Colonic mucosa (tissue), 4 donors: ENCODE measurements at regions not wholly inside any gene's neighbourhood (a gene's known extent, or its start where the extent isn't known, plus 50 kb on each side); places are given as distances from the start of the nearest gene placed in this dataset.

ENCODE experiments used
- DNase-seq: peaks from one replicate; pipeline ENCODE4 v3.0.0-alpha.2; 2020
- H3K27ac ChIP-seq: fragments of 200-600 bp; one replicate; pipeline ENCODE4 v1.8.0; 2021
- H3K27me3 ChIP-seq: fragments of 200-600 bp; one replicate; pipeline ENCODE4 v1.8.0; 2021
- H3K36me3 ChIP-seq: fragments of 200-600 bp; one replicate; pipeline ENCODE4 v1.8.0; 2021
- H3K4me1 ChIP-seq: fragments of 200-600 bp; one replicate; pipeline ENCODE4 v1.8.0; 2021; ENCODE audit warnings: mild to moderate bottlenecking
- H3K4me3 ChIP-seq: fragments of 200-600 bp; one replicate; pipeline ENCODE4 v1.8.0; 2021
- H3K9ac ChIP-seq, 2 donors: one replicate each; pipeline ENCODE4 v1.7.0; 2013; ENCODE audit warnings: control low read depth in 2 of 2, low read depth in 2 of 2, low read length in 2 of 2
- H3K9me3 ChIP-seq: fragments of 200-600 bp; one replicate; pipeline ENCODE4 v1.8.0; 2021
- CTCF ChIP-seq: fragments of 200-600 bp; IDR thresholded peaks from one replicate; pipeline ENCODE4 v1.8.0; 2022; ENCODE audit warnings: antibody characterized with exemption, mild to moderate bottlenecking
- intact Hi-C: fragments of 100-400 bp; cut with DNase I; formaldehyde crosslinking; loops from one replicate; pipeline ENCODE4 v1.14.1; 2022
- donor health status: healthy.
- donor health status: DM: no; HTN: no; CAD: no.
- donor health status: DM: no; HTN: no; CAD: no.

DNA sequence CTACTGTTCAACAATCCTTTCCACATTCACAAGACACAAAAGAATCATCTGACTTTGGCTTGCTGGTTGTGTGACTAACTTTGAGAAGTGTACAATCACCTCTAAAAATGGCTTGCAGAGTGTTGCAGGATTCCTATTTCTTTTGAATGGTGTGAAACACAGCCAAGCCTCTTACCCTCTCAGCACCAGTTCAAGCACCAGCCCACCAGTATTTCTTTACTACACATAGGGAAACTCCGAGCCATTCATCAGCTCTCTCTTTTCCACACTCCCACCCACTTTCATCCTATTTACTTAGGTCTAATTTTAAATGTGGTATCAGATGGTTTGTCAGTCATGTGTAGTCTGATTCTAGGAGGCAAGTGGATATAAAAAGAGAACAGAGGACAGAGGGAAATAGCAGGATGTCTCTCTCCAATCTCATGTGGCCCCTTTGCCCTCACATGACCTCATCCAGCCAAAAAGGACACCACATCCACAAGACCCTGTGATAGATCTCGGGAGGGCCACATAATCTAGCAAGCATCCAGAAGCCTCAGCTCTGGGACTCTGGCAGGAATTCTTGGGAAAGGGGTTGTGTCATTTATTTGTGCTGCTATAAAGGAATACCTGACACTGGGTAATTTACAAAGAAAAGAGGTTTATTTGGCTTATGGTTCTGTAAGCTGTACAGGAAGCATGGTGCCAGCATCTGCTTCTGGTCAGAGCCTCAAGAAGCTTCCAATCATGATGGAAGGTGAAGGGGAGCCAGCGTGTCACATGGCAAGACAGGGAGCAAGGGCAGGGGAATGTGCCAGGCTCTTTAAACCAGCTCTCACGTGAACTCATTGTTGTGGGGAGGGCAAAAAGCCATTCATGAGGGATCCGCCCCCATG lies 66.8 kb upstream of the NEBL start:
- Histone ChIP-seq H3K9me3 (no peaks in the 10 kb centered on the region), H3K27ac (no peak overlapping the region), H3K4me3 (no peak overlapping the region), H3K36me3 (no peaks in the 10 kb centered on the region), H3K9ac (no peak overlapping the region), H3K27me3 (no peaks in the 10 kb centered on the region), H3K4me1 (no peaks in the 10 kb centered on the region)
- TF ChIP-seq CTCF: no peak
- intact Hi-C loops: no loop called here
- no peak for DNase-seq

GRCh38 chr10:20963056-20963455 lies 65.9 kb upstream of the NEBL start:
- intact Hi-C loops: no loop called here
- H3K9ac ChIP-seq: no peak overlapping the region
- no peak overlapping the region for H3K4me3 ChIP-seq
- no peaks in the 10 kb centered on the region for H3K4me1 ChIP-seq
- no peak for TF ChIP-seq CTCF
- H3K27me3 ChIP-seq: no peaks in the 10 kb centered on the region
- H3K27ac ChIP-seq: no peak overlapping the region
- no peaks in the 10 kb centered on the region for H3K36me3 ChIP-seq
- H3K9me3 ChIP-seq: no peaks in the 10 kb centered on the region
- DNase-seq: no peak

- intact Hi-C loops: no loop called here
- Histone ChIP-seq H3K27ac (no peak overlapping the region), H3K4me1 (no peaks in the 10 kb centered on the region), H3K4me3 (no peak overlapping the region), H3K9ac (no peak overlapping the region), H3K36me3 (no peaks in the 10 kb centered on the region), H3K27me3 (no peaks in the 10 kb centered on the region), H3K9me3 (no peaks in the 10 kb centered on the region)
- no peak for DNase-seq
- TF ChIP-seq CTCF: no peak
Observed at GRCh38 chr10:20962165-20962564, 65.1 kb upstream of the NEBL start.

- no peak overlapping the region for H3K4me3 ChIP-seq
- no peak overlapping the region for H3K9ac ChIP-seq
- H3K27ac ChIP-seq: no peak overlapping the region
- no peaks in the 10 kb centered on the region for H3K9me3 ChIP-seq
- H3K27me3 ChIP-seq: no peaks in the 10 kb centered on the region
- no peaks in the 10 kb centered on the region for H3K36me3 ChIP-seq
- no peaks in the 10 kb centered on the region for H3K4me1 ChIP-seq
- TF ChIP-seq CTCF: no peak
- no peak for DNase-seq
- intact Hi-C loops: no loop called here
Observed at GRCh38 chr10:20959242-20959641, 62.1 kb upstream of the NEBL start.

DNA sequence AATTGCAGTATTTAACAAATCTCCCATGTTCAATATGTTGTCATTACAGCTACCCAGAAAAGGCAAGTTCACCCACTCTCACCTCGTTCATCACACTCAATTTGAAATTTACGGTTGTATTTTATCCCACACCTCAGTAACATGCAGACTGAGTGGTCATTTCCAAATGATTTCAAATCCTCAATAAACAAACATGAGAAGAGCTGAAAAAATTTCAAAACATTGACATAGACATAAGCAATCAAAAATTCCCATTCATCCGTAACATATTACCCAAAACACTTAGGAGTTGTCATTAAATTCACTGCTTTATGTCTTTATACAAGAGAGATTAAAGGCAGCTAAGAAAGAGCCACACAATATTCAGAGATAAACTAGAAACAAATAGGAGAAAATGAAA lies 61.7 kb upstream of the NEBL start:
- H3K4me3 ChIP-seq: no peak overlapping the region
- DNase-seq: no peak
- no peak for TF ChIP-seq CTCF
- H3K27ac ChIP-seq: no peak overlapping the region
- H3K4me1 ChIP-seq: no peaks in the 10 kb centered on the region
- H3K9ac ChIP-seq: no peak overlapping the region
- H3K9me3 ChIP-seq: no peaks in the 10 kb centered on the region
- no peaks in the 10 kb centered on the region for H3K27me3 ChIP-seq
- intact Hi-C loops: no loop called here
- H3K36me3 ChIP-seq: no peaks in the 10 kb centered on the region
